GM12878 (cell line): ENCODE measurements at regions not wholly inside any gene's neighbourhood (a gene's known extent, or its start where the extent isn't known, plus 50 kb on each side); places are given as distances from the start of the nearest gene placed in this dataset.
"Not testable (repeated sequence)": the region's sequence is repeated elsewhere in the genome, so short reads cannot be mapped to it uniquely, and the experiment has no call there.

Experiments
- ATAC-seq: fragments of 200-7000 bp; cut with Tn5 transposase; 3 replicates; pipeline ENCODE4 v1.9.1; 2020; ENCODE audit warnings: mild to moderate bottlenecking, moderate library complexity
- BruUV-seq: library from RNA; stranded (reverse); fragments of 400-500 nt; replicated peaks from 2 replicates; lab custom pipeline; 2021; lab: Mats Ljungman, UMichigan
- CTCF ChIA-PET: fragments of 300-600 bp; sonication (Branson Sonifier 250); formaldehyde crosslinking; extraction: SDS; loops from one replicate; lab custom pipeline; 2021; ENCODE audit warnings: inconsistent platforms; lab: Yijun Ruan, JAX
- POLR2A ChIA-PET: fragments of 350-600 bp; formaldehyde crosslinking; extraction: SDS; loops from one replicate; lab custom pipeline; 2021; ENCODE audit warnings: inconsistent platforms; lab: Charles Lee
- RAD21 ChIA-PET: fragments of 300-600 bp; sonication (Branson Sonifier 250); formaldehyde crosslinking; loops from one replicate; lab custom pipeline; 2023; ENCODE audit warnings: antibody characterized with exemption; ENCODE audit not compliant: unreplicated experiment; lab: Charles Lee
- SMC1A ChIA-PET: fragments of 300-600 bp; sonication (Branson Sonifier 250); formaldehyde crosslinking; loops from one replicate; lab custom pipeline; 2023; ENCODE audit not compliant: unreplicated experiment, uncharacterized antibody; lab: Charles Lee
- DNase-seq: peaks from one replicate; pipeline ENCODE4 v3.0.0-alpha.2; 2011; ENCODE audit warnings: low read depth, low spot score
- FAIRE-seq: peaks from 3 replicates; lab custom pipeline; 2011; peaks lifted over from hg19 to GRCh38; lab: Jason Lieb, UNC
- H2AFZ ChIP-seq: 2 replicates; pipeline ENCODE4 v1.6.0; 2011; ENCODE audit warnings: low read depth, low read length, control low read depth; ENCODE audit not compliant: control insufficient read depth
- H3K27ac ChIP-seq: 2 replicates; pipeline ENCODE4 v1.5.1; 2011; ENCODE audit warnings: control low read depth; ENCODE audit not compliant: control insufficient read depth, insufficient read depth
- H3K27me3 ChIP-seq, 2 experiments: replicated peaks in 1 of 2; 2 replicates each; pipeline versions ENCODE4 v1.6.0 to v1.6.1; 2011; ENCODE audit warnings: low read length in 1 of 2; ENCODE audit not compliant: control insufficient read depth in 2 of 2, insufficient read depth in 2 of 2
- H3K36me3 ChIP-seq, 2 experiments: 2 replicates each; pipeline ENCODE4 v1.5.1; 2011; ENCODE audit warnings: low read length in 1 of 2; ENCODE audit not compliant: control insufficient read depth in 2 of 2, insufficient read depth in 2 of 2
- H3K4me1 ChIP-seq: 2 replicates; pipeline ENCODE4 v1.6.1; 2011; ENCODE audit warnings: mild to moderate bottlenecking, low read length, moderate library complexity, mixed read lengths; ENCODE audit not compliant: control insufficient read depth, insufficient read depth
- H3K4me2 ChIP-seq: 2 replicates; pipeline ENCODE4 v1.6.0; 2011; ENCODE audit warnings: control low read depth; ENCODE audit not compliant: control insufficient read depth, insufficient read depth
- H3K4me3 ChIP-seq: fragments of 200-600 bp; sonication (generic); 2 replicates; pipeline ENCODE4 v1.5.1; 2016
- H3K79me2 ChIP-seq: 2 replicates; pipeline ENCODE4 v1.6.0; 2011; ENCODE audit warnings: low read length; ENCODE audit not compliant: control insufficient read depth, insufficient read depth
- H3K9ac ChIP-seq: 2 replicates; pipeline ENCODE4 v1.8.0; 2011; ENCODE audit warnings: low read length, control low read depth, mixed read lengths; ENCODE audit not compliant: control insufficient read depth, insufficient read depth
- H3K9me3 ChIP-seq: replicated peaks from 3 replicates; pipeline ENCODE4 v1.5.1; 2011; ENCODE audit warnings: mild to moderate bottlenecking, low read length; ENCODE audit not compliant: control insufficient read depth, insufficient read depth
- H4K20me1 ChIP-seq: 2 replicates; pipeline ENCODE4 v1.6.0; 2011; ENCODE audit not compliant: control insufficient read depth, insufficient read depth
- BCL11A ChIP-seq: IDR thresholded peaks from 2 replicates; pipeline ENCODE4 v1.6.1; 2011; ENCODE audit warnings: low read depth, low read length
- BHLHE40 ChIP-seq, 2 experiments: fragments of 450-650 bp in 1 of 2; IDR thresholded peaks; 2 replicates each; pipeline ENCODE4 v1.6.1; 2011 to 2017; ENCODE audit warnings: low read depth in 2 of 2, borderline replicate concordance in 1 of 2, improper control_type of control experiment in 1 of 2, low read length in 1 of 2, mild to moderate bottlenecking in 1 of 2
- CREB1 ChIP-seq: IDR thresholded peaks from 2 replicates; pipeline ENCODE4 v1.6.1; 2012; ENCODE audit warnings: low read depth, mild to moderate bottlenecking, inconsistent platforms
- DPF2 ChIP-seq: fragments of 450-650 bp; IDR thresholded peaks from 2 replicates; pipeline ENCODE4 v1.6.1; 2017; ENCODE audit warnings: mild to moderate bottlenecking
- EED ChIP-seq: sonication (generic); IDR thresholded peaks from 2 replicates; pipeline ENCODE4 v1.6.1; 2016; ENCODE audit warnings: antibody characterized with exemption, low read depth
- IKZF1 ChIP-seq: fragments of 450-650 bp; conservative IDR thresholded peaks from 2 replicates; pipeline ENCODE4 v1.6.1; 2017; ENCODE audit warnings: antibody characterized with exemption, mild to moderate bottlenecking
- IKZF2 ChIP-seq, 2 experiments: fragments of 450-650 bp; IDR thresholded peaks; 2 replicates each; pipeline ENCODE4 v1.6.1; 2017; ENCODE audit warnings: mild to moderate bottlenecking in 2 of 2, moderate library complexity in 2 of 2
- JUNB ChIP-seq: IDR thresholded peaks from 2 replicates; pipeline ENCODE4 v1.6.1; 2016; ENCODE audit warnings: antibody characterized with exemption, mild to moderate bottlenecking
- NFXL1 ChIP-seq: fragments of 450-650 bp; IDR thresholded peaks from 2 replicates; pipeline ENCODE4 v1.6.1; 2017; ENCODE audit warnings: antibody characterized with exemption, mild to moderate bottlenecking, borderline replicate concordance
- POU2F2 ChIP-seq: IDR thresholded peaks from 3 replicates; pipeline ENCODE4 v1.6.1; 2011; ENCODE audit warnings: low read depth, mild to moderate bottlenecking, low read length, borderline replicate concordance
- RAD51 ChIP-seq: fragments of 450-650 bp; IDR thresholded peaks from 2 replicates; pipeline ENCODE4 v1.6.1; 2016; ENCODE audit warnings: moderate library complexity, mild to moderate bottlenecking, inconsistent platforms
- RUNX3 ChIP-seq: IDR thresholded peaks from 2 replicates; pipeline ENCODE4 v1.6.1; 2012; ENCODE audit warnings: low read length, inconsistent platforms
- SPI1 ChIP-seq: IDR thresholded peaks from 2 replicates; pipeline ENCODE4 v1.6.1; 2011; ENCODE audit warnings: low read depth, mild to moderate bottlenecking, low read length, moderate library complexity, borderline replicate concordance; ENCODE audit not compliant: insufficient read depth
- SREBF2 ChIP-seq: IDR thresholded peaks from 2 replicates; pipeline ENCODE4 v1.6.1; 2012; ENCODE audit warnings: mild to moderate bottlenecking, low read length
- SRF ChIP-seq, 2 experiments: IDR thresholded peaks; 2 replicates each; pipeline ENCODE4 v1.6.1; 2011; ENCODE audit warnings: low read depth in 2 of 2, low read length in 2 of 2, mild to moderate bottlenecking in 1 of 2, moderate library complexity in 1 of 2
- ZZZ3 ChIP-seq: IDR thresholded peaks from 2 replicates; pipeline ENCODE4 v1.6.1; 2011; ENCODE audit warnings: low read depth; ENCODE audit not compliant: control insufficient read depth, insufficient read length
- WGBS: methylation state at CpG from one replicate; pipeline ENCODE4 v1.1.6; 2016; ENCODE audit warnings: low lambda C conversion rate; ENCODE audit not compliant: insufficient replicate concordance, insufficient coverage; ENCODE audit errors: missing lambda C conversion rate; 5-methylcytosine and 5-hydroxymethylcytosine counted together
- in situ Hi-C: fragments of 300-500 bp; cut with MboI; formaldehyde crosslinking; loops from 9 replicates; pipeline ENCODE4 v1.14.3; 2018; ENCODE audit warnings: mixed read lengths
- intact Hi-C: fragments of 100-400 bp; cut with micrococcal nuclease; formaldehyde crosslinking; loops from one replicate; pipeline ENCODE4 v1.14.2; 2022; ENCODE audit not compliant: unreplicated experiment

DNA sequence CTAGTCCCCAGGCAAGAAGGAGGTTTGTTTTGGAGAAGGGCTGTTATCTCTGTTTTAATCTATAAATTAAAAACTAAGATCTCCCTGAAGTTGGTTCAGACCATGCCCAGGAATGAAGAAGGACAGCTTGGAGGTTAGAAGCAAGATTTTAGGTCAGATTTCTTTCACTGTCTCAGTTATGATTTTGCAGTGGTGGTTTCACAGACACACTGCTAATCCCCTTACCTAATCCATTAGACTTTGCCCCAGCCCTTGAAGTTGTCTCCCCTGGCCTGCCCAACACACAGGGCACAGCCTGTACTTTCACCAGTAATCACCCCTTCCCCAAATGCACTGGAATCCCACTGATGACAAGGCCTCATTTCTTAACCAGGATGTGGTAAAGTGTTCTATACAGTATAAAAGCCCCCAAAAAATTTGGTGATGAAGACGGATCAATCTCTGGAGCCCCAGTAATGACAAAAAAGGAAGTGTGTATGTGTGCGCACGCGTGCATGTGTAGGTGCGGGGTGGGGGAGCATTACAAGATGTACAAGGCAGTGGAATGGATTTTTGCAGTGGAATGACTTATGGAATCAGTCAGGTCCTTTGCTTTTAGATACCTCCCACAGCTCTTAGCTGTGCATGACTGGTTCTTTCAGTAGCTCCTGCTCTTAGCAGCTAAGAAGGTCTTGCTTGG, 73.1 kb upstream of the TERB2 start:
- H3K27ac ChIP-seq, result peak overlapping the region; percentile 82
- H3K79me2 ChIP-seq, result peaks cover 36% of the 10 kb centered on the region
- ChIA-PET CTCF (interaction anchor here (1.2 kb wide), 1 partner anchor 23 kb away, joined by 3 read pairs; no protein-coding TSS in a partner anchor), RAD21 (interaction anchor here (0.6 to 1.7 kb wide), 6 partner anchors 30 to 422 kb away, joined by 3 to 5 read pairs (median 4); no protein-coding TSS in a partner anchor), POLR2A (interaction anchor here (0.5 to 2.2 kb wide), 4 partner anchors 26 to 673 kb away, joined by 3 to 8 read pairs (median 4); partner anchors contain the start of gene TRIM69), SMC1A (interaction anchor here (0.7 to 2.4 kb wide), 6 partner anchors 18 to 235 kb away, joined by 3 to 8 read pairs (median 4); partner anchors contain the start of gene SORD)
- in situ Hi-C loops, result no loop called here
- H3K9me3 ChIP-seq, result peaks cover 10% of the 10 kb centered on the region
- H3K4me2 ChIP-seq, result peak overlapping the region; percentile 51
- H3K36me3 ChIP-seq, result no peaks in the 10 kb centered on the region
- H3K4me3 ChIP-seq, result peak overlapping the region; percentile 76; the same call in 1 of the 2 replicates
- BruUV-seq, result no TSS peak
- H4K20me1 ChIP-seq, result no peaks in the 10 kb centered on the region
- intact Hi-C loops, result loop anchor here (2.0 to 5.0 kb wide), 2 partner anchors 34 to 157 kb away; no protein-coding TSS in a partner anchor
- no peaks in the 10 kb centered on the region for H3K27me3 ChIP-seq
- WGBS, result 4% methylated on average over 5 of the region's 5 CpGs
- ATAC-seq (peak; percentile 67), FAIRE-seq (peak; percentile 91), DNase-seq (no peak)
- TF ChIP-seq SREBF2 (no peak), SRF (IDR thresholded peaks at IDR 0.05; ENCODE audit: low read depth in 2 of 2, low read length in 2 of 2) (0 out of 4 replicates have a peak, but pooled peaks of 1 of the 2 experiments have one; percentile 10), EED (peak; percentile 38; the same call in 1 of the 2 replicates), CREB1 (0 out of 2 replicates have a peak, but pooled peaks have one; percentile 12), DPF2 (peak; percentile 55), POU2F2 (peak; percentile 31; the same call in 1 of the 3 replicates), JUNB (peak; percentile 29; the same call in 1 of the 2 replicates), ZZZ3 (no peak), BHLHE40 (IDR thresholded peaks at IDR 0.05; ENCODE audit: borderline replicate concordance in 1 of 2, low read depth in 2 of 2, low read length in 1 of 2) (peak; percentile 70 to 78), NFXL1 (no peak), BCL11A (peak; percentile 34; the same call in 1 of the 2 replicates), SPI1 (peak; percentile 88), RAD51 (no peak), RUNX3 (peak; percentile 25; the same call in 1 of the 2 replicates), IKZF1 (peak; percentile 45; the same call in 1 of the 2 replicates), IKZF2 (IDR thresholded peaks at IDR 0.05) (peak; percentile 22 to 37; a peak in 3 of 4 replicates)
- peak overlapping the region; percentile 58 for H3K9ac ChIP-seq
- peaks cover 16% of the 10 kb centered on the region for H3K4me1 ChIP-seq
- H2AFZ ChIP-seq, result peak overlapping the region; percentile 61

DNA sequence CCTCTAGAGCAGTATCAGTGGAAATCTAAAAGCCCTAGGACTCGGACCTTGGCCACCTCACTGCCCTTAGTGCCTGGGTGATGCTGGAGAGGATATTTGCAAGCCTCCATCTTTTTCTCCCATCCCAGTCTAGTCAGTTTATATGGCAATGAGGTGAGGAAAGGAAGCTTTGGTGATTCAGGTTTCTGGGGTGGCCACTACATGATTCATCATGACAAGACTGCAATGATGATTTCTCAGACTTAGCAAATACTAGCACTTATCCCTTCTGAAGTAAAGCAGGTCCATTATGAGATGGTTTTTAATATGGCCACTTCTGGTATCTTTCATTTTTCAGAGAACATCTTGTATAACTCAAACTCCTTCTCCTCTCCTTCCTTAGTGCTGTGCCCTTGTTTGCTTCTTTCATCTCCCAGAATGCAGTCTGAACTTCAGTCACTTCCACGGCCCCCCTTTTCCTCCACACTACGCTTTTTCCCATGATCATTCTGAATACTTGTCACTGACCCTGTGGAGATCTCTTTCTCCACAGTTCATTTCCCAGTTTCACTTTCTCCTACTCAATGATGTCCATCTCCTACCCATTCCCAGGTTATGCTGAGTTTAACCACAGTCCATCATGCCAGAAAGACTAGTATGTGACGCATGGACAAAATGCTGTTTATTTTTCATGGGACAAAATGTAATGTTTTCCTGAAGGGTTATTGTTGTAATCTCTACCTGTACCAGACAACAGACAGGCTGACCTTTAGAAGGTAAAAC, 57.4 kb upstream of the TERB2 start:
- H3K4me1 ChIP-seq, H4K20me1 ChIP-seq, POLR2A ChIA-PET, H3K27ac ChIP-seq, SMC1A ChIA-PET, H3K27me3 ChIP-seq, H3K36me3 ChIP-seq, H3K4me3 ChIP-seq, H3K9me3 ChIP-seq, intact Hi-C loops, H3K4me2 ChIP-seq, in situ Hi-C loops, BruUV-seq, H2AFZ ChIP-seq, H3K9ac ChIP-seq, CTCF ChIA-PET, H3K79me2 ChIP-seq, FAIRE-seq, RAD21 ChIA-PET, ATAC-seq, DNase-seq: not testable (repeated sequence)
- WGBS, result 78% methylated on average over 2 of the region's 4 CpGs
